Stomach (tissue), 8 donors: ENCODE measurements at regions not wholly inside any gene's neighbourhood (a gene's known extent, or its start where the extent isn't known, plus 50 kb on each side); places are given as distances from the start of the nearest gene placed in this dataset.
A peak's percentile ranks its signal among the peaks of the same experiment; 100 is the strongest.

Experiments used
- DNase-seq, 2 donors: peaks; one replicate each; pipeline versions ENCODE4 v3.0.0 to v3.0.0-alpha.2; 2013 to 2019
- H3K27ac ChIP-seq, 5 donors: fragments of 200-600 bp in 4 of 5; sonication (generic) in 4 of 5; one replicate each; pipeline ENCODE4 v1.5.1; 2013 to 2019; ENCODE audit warnings: mild to moderate bottlenecking in 1 of 5, moderate library complexity in 1 of 5
- H3K27me3 ChIP-seq, 3 donors: fragments of 200-600 bp; sonication (generic); one replicate each; pipeline ENCODE4 v1.5.1; 2017 to 2019; ENCODE audit warnings: mixed run types in 1 of 3
- H3K36me3 ChIP-seq, 4 donors: fragments of 200-600 bp; sonication (generic); 1 replicate in 3 of 4; 2 replicates in 1 of 4; pipeline ENCODE4 v1.5.1; 2016 to 2019
- H3K4me1 ChIP-seq, 4 donors: fragments of 200-600 bp; sonication (generic); one replicate each; pipeline ENCODE4 v1.5.1; 2016 to 2019
- H3K4me3 ChIP-seq, 4 donors: fragments of 200-600 bp; sonication (generic) in 3 of 4; one replicate each; pipeline ENCODE4 v1.5.1; 2016 to 2019; ENCODE audit warnings: mild to moderate bottlenecking in 1 of 4
- H3K9me3 ChIP-seq, 4 donors: fragments of 200-600 bp; sonication (generic); one replicate each; pipeline ENCODE4 v1.5.1; 2016 to 2019
- EP300 ChIP-seq: sonication (generic); formaldehyde crosslinking; IDR thresholded peaks from one replicate; pipeline ENCODE4 v1.6.1; 2017; ENCODE audit warnings: antibody characterized with exemption
- POLR2A ChIP-seq, 4 donors: fragments of 450-650 bp; IDR thresholded peaks; one replicate each; pipeline ENCODE4 v1.6.1; 2016; ENCODE audit warnings: antibody characterized with exemption in 4 of 4, control low read depth in 2 of 4, mild to moderate bottlenecking in 1 of 4, moderate library complexity in 1 of 4
- POLR2AphosphoS5 ChIP-seq, 3 donors: sonication (generic); formaldehyde crosslinking; IDR thresholded peaks; one replicate each; pipeline ENCODE4 v1.6.1; 2016; ENCODE audit warnings: antibody characterized with exemption in 3 of 3
- WGBS, 5 donors: extraction: QIAGEN DNeasy Blood & Tissue Kit in 3 of 5; methylation state at CpG; one replicate each; pipeline versions ENCODE4 v1.1.5 to v1.1.7; 2013 to 2018; 5-methylcytosine and 5-hydroxymethylcytosine counted together
- intact Hi-C: fragments of 100-400 bp; cut with DNase I; formaldehyde crosslinking; loops from one replicate; pipeline ENCODE4 v1.15.1; 2023; ENCODE audit warnings: low total_unique reads
- TF ChIP-seq, protein P1 (sequence below), 7 experiments: fragments of 450-650 bp in 4 of 7; fragments of 200-600 bp in 3 of 7; sonication (generic) in 3 of 7; IDR thresholded peaks; one replicate each; pipeline ENCODE4 v1.5.1; 2016 to 2019; ENCODE audit warnings: antibody characterized with exemption in 7 of 7, control low read depth in 2 of 7, mild to moderate bottlenecking in 1 of 7
- donor health status: healthy with polysubstance abuse.
- donor health status: Bipolar disorder and iron deficiency.
- donor health status: healthy.

DNA sequence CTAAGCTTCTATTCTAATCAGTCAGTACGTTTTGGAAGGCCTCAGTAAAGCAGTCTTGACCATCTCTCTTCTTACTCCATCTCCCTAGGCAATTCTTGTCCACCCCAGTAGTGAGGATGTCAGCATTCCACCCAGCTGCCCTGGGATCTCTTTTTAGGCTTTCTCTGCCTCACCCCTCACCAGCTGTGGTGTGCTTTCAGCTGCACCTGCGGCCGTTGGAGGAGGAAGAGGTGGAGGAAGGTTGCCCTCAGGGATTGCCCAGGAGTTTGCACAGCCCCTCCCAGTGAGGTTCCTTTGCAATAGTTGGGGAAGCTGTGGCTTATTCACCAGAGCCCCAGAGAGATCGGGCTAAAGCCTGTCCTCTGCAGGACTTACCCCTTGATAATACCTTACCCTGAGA is 615.8 kb downstream of the BNC2 start:
- no peaks in the 10 kb centered on the region for H3K27me3 ChIP-seq
- TF ChIP-seq EP300 (no peak), POLR2A (IDR thresholded peaks at IDR 0.05) (no peak), POLR2AphosphoS5 (IDR thresholded peaks at IDR 0.05) (no peak)
- TF ChIP-seq, protein P1, sequence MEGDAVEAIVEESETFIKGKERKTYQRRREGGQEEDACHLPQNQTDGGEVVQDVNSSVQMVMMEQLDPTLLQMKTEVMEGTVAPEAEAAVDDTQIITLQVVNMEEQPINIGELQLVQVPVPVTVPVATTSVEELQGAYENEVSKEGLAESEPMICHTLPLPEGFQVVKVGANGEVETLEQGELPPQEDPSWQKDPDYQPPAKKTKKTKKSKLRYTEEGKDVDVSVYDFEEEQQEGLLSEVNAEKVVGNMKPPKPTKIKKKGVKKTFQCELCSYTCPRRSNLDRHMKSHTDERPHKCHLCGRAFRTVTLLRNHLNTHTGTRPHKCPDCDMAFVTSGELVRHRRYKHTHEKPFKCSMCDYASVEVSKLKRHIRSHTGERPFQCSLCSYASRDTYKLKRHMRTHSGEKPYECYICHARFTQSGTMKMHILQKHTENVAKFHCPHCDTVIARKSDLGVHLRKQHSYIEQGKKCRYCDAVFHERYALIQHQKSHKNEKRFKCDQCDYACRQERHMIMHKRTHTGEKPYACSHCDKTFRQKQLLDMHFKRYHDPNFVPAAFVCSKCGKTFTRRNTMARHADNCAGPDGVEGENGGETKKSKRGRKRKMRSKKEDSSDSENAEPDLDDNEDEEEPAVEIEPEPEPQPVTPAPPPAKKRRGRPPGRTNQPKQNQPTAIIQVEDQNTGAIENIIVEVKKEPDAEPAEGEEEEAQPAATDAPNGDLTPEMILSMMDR (IDR thresholded peaks at IDR 0.05) = no peak
- 58 to 71% (median 61%) methylated on average over 4 of the region's 4 CpGs for WGBS, 5 donors
- H3K4me1 ChIP-seq = peaks cover 0 to 6% (median 0%) of the 10 kb centered on the region in 4 donors
- no peak for DNase-seq
- intact Hi-C loops = no loop called here
- H3K36me3 ChIP-seq = no peaks in the 10 kb centered on the region
- no peak overlapping the region for H3K4me3 ChIP-seq
- no peak overlapping the region for H3K27ac ChIP-seq
- H3K9me3 ChIP-seq = no peaks in the 10 kb centered on the region

DNA sequence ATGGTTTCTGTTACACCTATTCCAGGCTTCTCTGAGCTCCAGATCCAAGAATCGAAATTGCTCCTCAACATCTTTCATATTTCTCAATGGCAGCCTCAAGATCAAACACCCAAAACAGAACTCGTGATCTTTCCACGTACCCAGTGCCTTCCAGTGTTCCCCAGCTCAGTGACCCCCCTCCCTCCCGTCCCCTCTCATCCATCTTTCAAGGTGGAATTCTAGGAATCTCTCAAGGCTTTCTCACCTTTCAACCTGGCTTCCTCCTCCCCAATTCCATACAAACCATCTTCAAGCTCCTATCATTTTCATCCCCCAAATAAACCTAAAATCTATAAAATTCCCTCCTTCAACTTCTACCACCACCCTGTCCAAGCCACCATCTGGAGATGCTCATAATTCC is 615.3 kb downstream of the BNC2 start:
- WGBS, 5 donors = 74 to 81% (median 77%) methylated on average over 4 of the region's 4 CpGs
- no peaks in the 10 kb centered on the region for H3K9me3 ChIP-seq
- peaks cover 0 to 6% (median 0%) of the 10 kb centered on the region in 4 donors for H3K4me1 ChIP-seq
- DNase-seq = no peak
- no peak overlapping the region for H3K4me3 ChIP-seq
- H3K36me3 ChIP-seq = no peaks in the 10 kb centered on the region
- no peak overlapping the region for H3K27ac ChIP-seq
- TF ChIP-seq POLR2AphosphoS5 (IDR thresholded peaks at IDR 0.05) (no peak), EP300 (no peak), POLR2A (IDR thresholded peaks at IDR 0.05) (no peak)
- TF ChIP-seq, protein P1 (IDR thresholded peaks at IDR 0.05) = no peak
- no peaks in the 10 kb centered on the region for H3K27me3 ChIP-seq
- intact Hi-C loops = no loop called here

DNA sequence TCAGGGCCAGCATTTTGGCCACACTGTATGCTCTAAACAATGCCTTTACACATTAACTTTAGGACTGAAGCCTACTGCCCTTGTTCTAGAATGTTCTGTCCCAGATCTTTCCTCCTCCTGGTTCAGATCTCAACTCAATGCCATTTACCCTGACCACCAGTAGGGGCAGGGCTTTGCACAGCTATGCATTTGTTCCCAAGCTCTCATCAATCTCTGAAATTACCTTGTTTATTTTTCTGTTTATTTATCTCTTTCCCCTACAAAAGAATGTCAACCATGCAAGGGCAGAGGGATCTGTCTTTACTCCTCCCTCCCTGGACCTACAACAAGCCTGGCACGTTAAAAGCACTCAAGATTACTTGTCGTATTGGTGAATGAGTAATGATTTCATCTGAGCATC is 612.9 kb downstream of the BNC2 start:
- intact Hi-C loops = no loop called here
- Histone ChIP-seq H3K27me3 (no peaks in the 10 kb centered on the region), H3K27ac (no peak overlapping the region), H3K4me1 (peaks cover 0 to 6% (median 0%) of the 10 kb centered on the region in 4 donors), H3K9me3 (no peaks in the 10 kb centered on the region), H3K4me3 (no peak overlapping the region), H3K36me3 (no peaks in the 10 kb centered on the region)
- TF ChIP-seq, protein P1 (IDR thresholded peaks at IDR 0.05) = peak in 3 of 7 experiments; percentile 4 to 28 (median 24)
- TF ChIP-seq POLR2AphosphoS5 (IDR thresholded peaks at IDR 0.05) (no peak), EP300 (no peak), POLR2A (IDR thresholded peaks at IDR 0.05) (no peak)
- no peak for DNase-seq
- 66 to 74% (median 69%) methylated on average over 2 of the region's 2 CpGs for WGBS, 5 donors

DNA sequence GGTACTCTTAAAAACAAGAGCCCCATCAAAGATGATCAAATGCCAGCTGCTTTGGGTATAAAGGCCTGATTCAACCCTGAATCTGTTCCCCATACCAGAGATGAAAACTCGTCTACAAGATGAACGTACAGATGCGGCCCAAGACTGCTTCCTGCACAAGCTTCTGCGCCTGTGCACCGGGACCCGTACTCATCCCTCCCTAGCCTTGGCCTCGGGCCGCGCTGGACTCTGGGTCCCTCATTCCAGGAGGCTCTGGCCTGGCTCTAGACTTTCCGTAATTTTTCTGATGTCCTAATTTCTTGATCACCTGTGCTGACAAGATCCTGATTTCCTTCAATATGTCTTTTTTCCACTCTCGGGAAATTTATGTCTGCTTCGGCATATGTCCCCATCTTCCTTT is 612.3 kb downstream of the BNC2 start:
- Histone ChIP-seq H3K9me3 (no peaks in the 10 kb centered on the region), H3K27ac (peak overlapping the region in 1 of 5 donors; percentile 46), H3K36me3 (no peaks in the 10 kb centered on the region), H3K4me3 (no peak overlapping the region), H3K4me1 (peaks cover 0 to 6% (median 0%) of the 10 kb centered on the region in 4 donors), H3K27me3 (no peaks in the 10 kb centered on the region)
- no peak for DNase-seq
- 91 to 93% (median 91%) methylated on average over 12 of the region's 12 CpGs for WGBS, 5 donors
- intact Hi-C loops = no loop called here
- TF ChIP-seq EP300 (no peak), POLR2A (IDR thresholded peaks at IDR 0.05) (no peak), POLR2AphosphoS5 (IDR thresholded peaks at IDR 0.05) (no peak)
- TF ChIP-seq, protein P1 (IDR thresholded peaks at IDR 0.05) = no peak
